A673 (cell line): ENCODE measurements at regions not wholly inside any gene's neighbourhood (a gene's known extent, or its start where the extent isn't known, plus 50 kb on each side); places are given as distances from the start of the nearest gene placed in this dataset.
"Not testable (repeated sequence)": the region's sequence is repeated elsewhere in the genome, so short reads cannot be mapped to it uniquely, and the experiment has no call there.

Experiments
- EZH2 ChIP-seq: fragments of 200-600 bp; sonication (generic); IDR thresholded peaks from 2 replicates; pipeline ENCODE4 v1.6.1; 2017; ENCODE audit warnings: borderline replicate concordance, low read depth, mild to moderate bottlenecking, mixed read lengths, antibody characterized with exemption, low read length; ENCODE audit not compliant: poor library complexity, severe bottlenecking
- TF ChIP-seq, protein P1 (sequence below): fragments of 300-800, 200-600 bp; sonication (generic); conservative IDR thresholded peaks from 2 replicates; pipeline ENCODE4 v1.5.1; 2017; ENCODE audit warnings: low read depth, mild to moderate bottlenecking, antibody characterized with exemption, low read length, moderate library complexity, mixed read lengths

DNA sequence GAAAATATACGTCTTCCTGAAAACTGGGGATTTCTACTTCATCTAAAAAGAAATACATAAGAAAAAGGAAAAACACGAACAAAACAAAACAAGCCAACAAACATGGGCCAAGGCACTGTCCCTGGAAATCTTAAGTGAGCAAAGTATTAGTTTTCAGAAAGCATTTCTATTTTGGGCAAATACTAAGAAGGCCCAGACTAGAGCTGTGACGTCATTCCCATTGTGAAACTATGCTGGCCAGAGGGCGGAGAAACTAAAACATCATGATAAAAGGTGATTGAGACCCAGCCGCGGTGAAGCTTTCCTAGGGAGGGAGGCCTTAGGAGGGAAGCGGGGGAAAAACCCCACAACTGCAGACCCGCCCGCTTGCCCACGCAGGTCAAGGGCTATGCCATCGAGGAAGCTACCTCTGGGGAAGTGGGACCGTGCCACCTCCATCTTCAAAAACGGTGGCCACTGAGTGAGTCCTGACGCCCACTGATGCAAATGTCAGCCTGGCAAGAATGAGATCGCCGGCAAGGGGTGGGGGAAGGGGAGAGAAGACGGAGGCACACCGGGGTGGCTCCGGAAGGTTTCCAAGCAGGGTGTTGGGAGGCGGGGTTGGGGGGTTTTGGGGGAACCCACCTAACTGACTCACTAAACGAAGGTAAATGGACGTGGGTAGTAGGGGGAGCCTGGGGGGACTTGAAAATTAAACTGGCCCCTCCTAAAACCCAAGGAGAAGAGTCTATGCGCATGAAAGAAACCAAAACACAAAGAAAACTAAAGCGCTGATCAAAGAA lies 1504.6 kb upstream of the DEFB115 start:
- TF ChIP-seq, protein P1, sequence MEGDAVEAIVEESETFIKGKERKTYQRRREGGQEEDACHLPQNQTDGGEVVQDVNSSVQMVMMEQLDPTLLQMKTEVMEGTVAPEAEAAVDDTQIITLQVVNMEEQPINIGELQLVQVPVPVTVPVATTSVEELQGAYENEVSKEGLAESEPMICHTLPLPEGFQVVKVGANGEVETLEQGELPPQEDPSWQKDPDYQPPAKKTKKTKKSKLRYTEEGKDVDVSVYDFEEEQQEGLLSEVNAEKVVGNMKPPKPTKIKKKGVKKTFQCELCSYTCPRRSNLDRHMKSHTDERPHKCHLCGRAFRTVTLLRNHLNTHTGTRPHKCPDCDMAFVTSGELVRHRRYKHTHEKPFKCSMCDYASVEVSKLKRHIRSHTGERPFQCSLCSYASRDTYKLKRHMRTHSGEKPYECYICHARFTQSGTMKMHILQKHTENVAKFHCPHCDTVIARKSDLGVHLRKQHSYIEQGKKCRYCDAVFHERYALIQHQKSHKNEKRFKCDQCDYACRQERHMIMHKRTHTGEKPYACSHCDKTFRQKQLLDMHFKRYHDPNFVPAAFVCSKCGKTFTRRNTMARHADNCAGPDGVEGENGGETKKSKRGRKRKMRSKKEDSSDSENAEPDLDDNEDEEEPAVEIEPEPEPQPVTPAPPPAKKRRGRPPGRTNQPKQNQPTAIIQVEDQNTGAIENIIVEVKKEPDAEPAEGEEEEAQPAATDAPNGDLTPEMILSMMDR: not testable (repeated sequence)
- not testable (repeated sequence) for TF ChIP-seq EZH2
